ENCODE measurements at regions not wholly inside any gene's neighbourhood (a gene's known extent, or its start where the extent isn't known, plus 50 kb on each side); places are given as distances from the start of the nearest gene placed in this dataset.
"Not testable (repeated sequence)": the region's sequence is repeated elsewhere in the genome, so short reads cannot be mapped to it uniquely, and the experiment has no call there.

DNA sequence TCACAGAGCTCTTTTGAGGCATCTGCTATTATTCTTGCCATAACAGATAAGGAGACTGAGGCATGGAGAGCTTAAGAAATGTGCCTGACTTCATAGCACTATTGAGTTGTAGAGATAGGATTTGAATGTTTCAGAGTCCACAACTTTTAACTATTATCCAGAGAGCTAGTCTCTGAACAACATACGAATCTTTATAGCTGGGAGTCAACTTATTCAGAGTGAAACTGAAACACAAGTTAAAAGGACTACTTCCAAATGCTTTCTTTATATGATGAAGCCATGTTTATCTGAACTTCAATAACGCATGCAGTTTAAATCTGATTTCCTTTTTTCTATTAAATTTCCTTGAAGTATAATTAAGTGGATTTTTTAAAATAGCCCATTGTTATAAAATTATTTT lies 268.8 kb downstream of the IKZF2 start:
- Histone ChIP-seq H3K27ac (no peak overlapping the region), H3K36me3 (no peaks in the 10 kb centered on the region), H3K27me3 (no peaks in the 10 kb centered on the region), H3K4me3 (no peak overlapping the region), H3K4me1 (no peaks in the 10 kb centered on the region), H3K9me3 (peaks cover 0 to 37% (median 0%) of the 10 kb centered on the region in 11 donors)
- DNase-seq (no peak), ATAC-seq (no peak)
- TF ChIP-seq CTCF (IDR thresholded peaks at IDR 0.05) = no peak
- 81 to 88% methylated on average over 2 of the region's 2 CpGs for whole genome bisulfite sequencing, 2 donors
- intact Hi-C loops (cut with DNase I) = no loop called here

GRCh38 chr2:212876556-212876955 lies 274.9 kb downstream of the IKZF2 start:
- H3K4me3 ChIP-seq; ATAC-seq; intact Hi-C loops (cut with DNase I); H3K27ac ChIP-seq; H3K36me3 ChIP-seq; DNase-seq; H3K27me3 ChIP-seq; H3K4me1 ChIP-seq: not testable (repeated sequence)
- peaks cover 0 to 13% (median 0%) of the 10 kb centered on the region in 11 donors for H3K9me3 ChIP-seq
- 85 to 93% methylated on average over 6 of the region's 6 CpGs for WGBS, 2 donors

DNA sequence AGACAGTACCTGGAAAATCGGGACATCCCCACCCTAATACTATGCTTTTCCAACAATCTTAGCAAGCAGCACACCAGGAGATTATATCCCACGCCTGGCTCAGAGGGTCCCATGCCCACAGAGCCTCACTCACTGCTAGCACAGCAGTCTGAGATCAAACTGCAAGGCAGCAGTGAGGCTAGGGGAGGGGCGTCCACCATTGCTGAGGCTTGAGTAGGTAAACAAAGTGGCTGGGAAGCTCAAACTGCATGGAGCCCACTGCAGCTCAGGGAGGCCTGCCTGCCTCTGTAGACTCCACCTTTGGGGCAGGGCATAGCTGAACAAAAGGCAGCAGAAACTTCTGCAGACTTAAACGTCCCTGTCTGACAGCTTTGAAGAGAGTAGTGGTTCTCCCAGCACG lies 275.5 kb downstream of the IKZF2 start:
- H3K4me1 ChIP-seq; DNase-seq; H3K27ac ChIP-seq; H3K4me3 ChIP-seq; intact Hi-C loops (cut with DNase I); ATAC-seq; H3K27me3 ChIP-seq; H3K36me3 ChIP-seq: not testable (repeated sequence)
- 62 to 70% methylated on average over 5 of the region's 5 CpGs for whole genome bisulfite sequencing, 2 donors
- peaks cover 0 to 13% (median 0%) of the 10 kb centered on the region in 11 donors for H3K9me3 ChIP-seq

GRCh38 chr2:212873256-212873655 lies 278.2 kb downstream of the IKZF2 start:
- WGBS, 2 donors = 83 to 84% methylated on average over 2 of the region's 2 CpGs
- ATAC-seq (no peak), DNase-seq (no peak)
- Histone ChIP-seq H3K27ac (no peak overlapping the region), H3K4me1 (no peaks in the 10 kb centered on the region), H3K9me3 (peaks cover 0 to 9% (median 0%) of the 10 kb centered on the region in 11 donors), H3K27me3 (no peaks in the 10 kb centered on the region), H3K4me3 (no peak overlapping the region), H3K36me3 (no peaks in the 10 kb centered on the region)
- TF ChIP-seq CTCF (IDR thresholded peaks at IDR 0.05) = no peak
- intact Hi-C loops (cut with DNase I) = no loop called here

DNA sequence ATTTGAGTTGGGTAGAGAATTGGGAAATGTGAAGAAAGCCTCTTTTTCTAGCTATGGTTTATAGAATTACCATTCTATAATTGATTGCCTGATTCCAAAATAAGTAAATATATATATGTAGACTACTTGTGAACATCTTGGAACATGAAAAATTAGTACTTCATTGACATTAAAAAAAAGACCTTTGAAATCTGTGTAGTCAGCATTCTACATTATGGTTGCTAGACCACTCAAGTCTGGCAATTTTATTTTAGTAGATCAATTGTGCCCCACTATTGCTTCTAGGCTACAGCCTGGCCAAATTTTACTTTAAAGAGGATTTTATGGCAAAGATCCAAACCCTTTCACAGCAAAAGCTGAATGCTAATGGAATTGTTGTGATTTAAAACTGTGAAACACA lies 279.8 kb downstream of the IKZF2 start:
- H3K36me3 ChIP-seq = no peaks in the 10 kb centered on the region
- intact Hi-C loops (cut with DNase I) = no loop called here
- no peak overlapping the region for H3K4me3 ChIP-seq
- TF ChIP-seq CTCF (IDR thresholded peaks at IDR 0.05) = no peak
- ATAC-seq (no peak), DNase-seq (no peak)
- H3K9me3 ChIP-seq = peaks cover 0 to 25% (median 1%) of the 10 kb centered on the region in 11 donors
- no peak overlapping the region for H3K27ac ChIP-seq
- no peaks in the 10 kb centered on the region for H3K4me1 ChIP-seq
- H3K27me3 ChIP-seq = no peaks in the 10 kb centered on the region

GRCh38 chr2:212864186-212864585 lies 287.2 kb downstream of the IKZF2 start:
- ATAC-seq (no peak), DNase-seq (no peak)
- Histone ChIP-seq H3K27me3 (no peaks in the 10 kb centered on the region), H3K27ac (no peak overlapping the region), H3K9me3 (peaks cover 2 to 75% (median 27%) of the 10 kb centered on the region in 11 donors), H3K4me1 (no peaks in the 10 kb centered on the region), H3K36me3 (no peaks in the 10 kb centered on the region), H3K4me3 (no peak overlapping the region)
- TF ChIP-seq CTCF (IDR thresholded peaks at IDR 0.05) = no peak
- intact Hi-C loops (cut with DNase I) = no loop called here
- 81 to 88% methylated on average over 2 of the region's 2 CpGs for WGBS, 2 donors
